ENCODE measurements at regions not wholly inside any gene's neighbourhood (a gene's known extent, or its start where the extent isn't known, plus 50 kb on each side); places are given as distances from the start of the nearest gene placed in this dataset.

GRCh38 chr13:38577048-38577447, 109.8 kb upstream of the FREM2 start:
- TF ChIP-seq CTCF (IDR thresholded peaks at IDR 0.05; ENCODE audit: insufficient read depth, low read length, poor library complexity, severe bottlenecking) (no peak), EZH2phosphoT487 (conservative IDR thresholded peaks at IDR 0.05; ENCODE audit: low read length) (no peak)
- no peaks in the 10 kb centered on the region for H3K9me2 ChIP-seq (replicated peaks; ENCODE audit: insufficient read depth, low read length)
- no peak overlapping the region for H2AFZ ChIP-seq (ENCODE audit: low read depth, low read length, severe bottlenecking)
- H3K4me3 ChIP-seq (ENCODE audit: insufficient read depth, low read length, poor library complexity, severe bottlenecking) = no peak overlapping the region
- H3K9ac ChIP-seq (ENCODE audit: low read length) = no peak overlapping the region
- H3F3A ChIP-seq (ENCODE audit: insufficient read depth) = no peaks in the 10 kb centered on the region
- H3K9me3 ChIP-seq (ENCODE audit: insufficient read depth, low read length) = no peaks in the 10 kb centered on the region
- H3K36me3 ChIP-seq (ENCODE audit: low read length) = no peaks in the 10 kb centered on the region
- H4K20me1 ChIP-seq (ENCODE audit: low read depth, low read length) = no peaks in the 10 kb centered on the region
- H3K27ac ChIP-seq (ENCODE audit: low read depth, low read length) = no peak overlapping the region
- no peaks in the 10 kb centered on the region for H3K79me2 ChIP-seq (ENCODE audit: insufficient read depth, low read length)
- H3K4me2 ChIP-seq (ENCODE audit: low read depth, low read length, poor library complexity, severe bottlenecking) = no peak overlapping the region
- no peaks in the 10 kb centered on the region for H3K27me3 ChIP-seq (ENCODE audit: low read length)

- H3K4me2 ChIP-seq (ENCODE audit: low read depth, low read length, poor library complexity, severe bottlenecking) = no peak overlapping the region
- no peaks in the 10 kb centered on the region for H3K9me3 ChIP-seq (ENCODE audit: insufficient read depth, low read length)
- H3K79me2 ChIP-seq (ENCODE audit: insufficient read depth, low read length) = no peaks in the 10 kb centered on the region
- H3K9ac ChIP-seq (ENCODE audit: low read length) = no peak overlapping the region
- H3K4me3 ChIP-seq (ENCODE audit: insufficient read depth, low read length, poor library complexity, severe bottlenecking) = no peak overlapping the region
- H3K36me3 ChIP-seq (ENCODE audit: low read length) = no peaks in the 10 kb centered on the region
- H3K27me3 ChIP-seq (ENCODE audit: low read length) = no peaks in the 10 kb centered on the region
- no peaks in the 10 kb centered on the region for H3K9me2 ChIP-seq (replicated peaks; ENCODE audit: insufficient read depth, low read length)
- H3K27ac ChIP-seq (ENCODE audit: low read depth, low read length) = no peak overlapping the region
- no peaks in the 10 kb centered on the region for H4K20me1 ChIP-seq (ENCODE audit: low read depth, low read length)
- H3F3A ChIP-seq (ENCODE audit: insufficient read depth) = no peaks in the 10 kb centered on the region
- no peak overlapping the region for H2AFZ ChIP-seq (ENCODE audit: low read depth, low read length, severe bottlenecking)
- no peak for TF ChIP-seq EZH2phosphoT487 (conservative IDR thresholded peaks at IDR 0.05; ENCODE audit: low read length)
- TF ChIP-seq CTCF (IDR thresholded peaks at IDR 0.05; ENCODE audit: insufficient read depth, low read length, poor library complexity, severe bottlenecking) = peak; percentile 15
Observed at GRCh38 chr13:38582133-38582532, 104.7 kb upstream of the FREM2 start.

- Histone ChIP-seq H4K20me1 (ENCODE audit: low read depth, low read length) (no peaks in the 10 kb centered on the region), H3K4me3 (ENCODE audit: insufficient read depth, low read length, poor library complexity, severe bottlenecking) (no peak overlapping the region), H3K9ac (ENCODE audit: low read length) (no peak overlapping the region), H2AFZ (ENCODE audit: low read depth, low read length, severe bottlenecking) (no peak overlapping the region), H3K79me2 (ENCODE audit: insufficient read depth, low read length) (no peaks in the 10 kb centered on the region), H3K36me3 (ENCODE audit: low read length) (no peaks in the 10 kb centered on the region), H3K9me2 (replicated peaks; ENCODE audit: insufficient read depth, low read length) (no peaks in the 10 kb centered on the region), H3K4me2 (ENCODE audit: low read depth, low read length, poor library complexity, severe bottlenecking) (no peak overlapping the region), H3K27me3 (ENCODE audit: low read length) (no peaks in the 10 kb centered on the region), H3K9me3 (ENCODE audit: insufficient read depth, low read length) (no peaks in the 10 kb centered on the region), H3K27ac (ENCODE audit: low read depth, low read length) (no peak overlapping the region), H3F3A (ENCODE audit: insufficient read depth) (no peaks in the 10 kb centered on the region)
- TF ChIP-seq EZH2phosphoT487 (conservative IDR thresholded peaks at IDR 0.05; ENCODE audit: low read length) = no peak
- no peak for TF ChIP-seq CTCF (IDR thresholded peaks at IDR 0.05; ENCODE audit: insufficient read depth, low read length, poor library complexity, severe bottlenecking)
Observed at GRCh38 chr13:38590230-38590629, 96.6 kb upstream of the FREM2 start.

All from SU-DHL-6 (cell line).